Renal cortex interstitium (tissue), 11 donors: ENCODE measurements at regions not wholly inside any gene's neighbourhood (a gene's known extent, or its start where the extent isn't known, plus 50 kb on each side); places are given as distances from the start of the nearest gene placed in this dataset.
"Not testable (repeated sequence)": the region's sequence is repeated elsewhere in the genome, so short reads cannot be mapped to it uniquely, and the experiment has no call there.

ENCODE experiments used
- DNase-seq, 11 donors: peaks; one replicate each; pipeline ENCODE4 v3.0.0-alpha.2; 2013; ENCODE audit warnings: low read depth in 9 of 11, low spot score in 4 of 11; ENCODE audit errors: extremely low read depth in 1 of 11

- no peak for DNase-seq
Observed at GRCh38 chr1:229118477-229119061, 152.3 kb upstream of the RAB4A start.

- DNase-seq, result no peak
Observed at GRCh38 chr1:229119161-229119560, 151.8 kb upstream of the RAB4A start.

GRCh38 chr1:229119876-229120275 is 151.0 kb upstream of the RAB4A start:
- DNase-seq, result no peak

GRCh38 chr1:229121845-229122436 is 149.0 kb upstream of the RAB4A start:
- DNase-seq, result no peak

GRCh38 chr1:229122606-229123005 is 148.3 kb upstream of the RAB4A start:
- DNase-seq, result no peak

- no peak for DNase-seq
Observed at GRCh38 chr1:229124116-229124515, 146.8 kb upstream of the RAB4A start.

GRCh38 chr1:229124520-229125124 is 146.3 kb upstream of the RAB4A start:
- no peak for DNase-seq

GRCh38 chr1:229127301-229127700 is 143.6 kb upstream of the RAB4A start:
- DNase-seq, result no peak

GRCh38 chr1:229128066-229128608 is 142.8 kb upstream of the RAB4A start:
- DNase-seq, result no peak

GRCh38 chr1:229129301-229130027 is 141.4 kb upstream of the RAB4A start:
- no peak for DNase-seq

- DNase-seq, result no peak
Observed at GRCh38 chr1:229130028-229130668, 140.8 kb upstream of the RAB4A start.

- no peak for DNase-seq
Observed at GRCh38 chr1:229131243-229132105, 139.4 kb upstream of the RAB4A start.

GRCh38 chr1:229132106-229132443 is 138.8 kb upstream of the RAB4A start:
- no peak for DNase-seq

- no peak for DNase-seq
Observed at GRCh38 chr1:229132706-229133105, 138.2 kb upstream of the RAB4A start.

GRCh38 chr1:229133151-229133550 is 137.8 kb upstream of the RAB4A start:
- DNase-seq, result no peak

GRCh38 chr1:229133811-229134210 is 137.1 kb upstream of the RAB4A start:
- no peak for DNase-seq

GRCh38 chr1:229134381-229135217 is 136.3 kb upstream of the RAB4A start:
- not testable (repeated sequence) for DNase-seq

- no peak for DNase-seq
Observed at GRCh38 chr1:229135773-229136172, 135.1 kb upstream of the RAB4A start.
